Middle frontal gyrus (tissue), 1 donor: ENCODE measurements at regions not wholly inside any gene's neighbourhood (a gene's known extent, or its start where the extent isn't known, plus 50 kb on each side); places are given as distances from the start of the nearest gene placed in this dataset.

ENCODE experiments used
- DNase-seq: peaks from one replicate; pipeline ENCODE4 v3.0.0-alpha.2; 2015; ENCODE audit warnings: low spot score; ENCODE audit errors: extremely low spot score

DNA sequence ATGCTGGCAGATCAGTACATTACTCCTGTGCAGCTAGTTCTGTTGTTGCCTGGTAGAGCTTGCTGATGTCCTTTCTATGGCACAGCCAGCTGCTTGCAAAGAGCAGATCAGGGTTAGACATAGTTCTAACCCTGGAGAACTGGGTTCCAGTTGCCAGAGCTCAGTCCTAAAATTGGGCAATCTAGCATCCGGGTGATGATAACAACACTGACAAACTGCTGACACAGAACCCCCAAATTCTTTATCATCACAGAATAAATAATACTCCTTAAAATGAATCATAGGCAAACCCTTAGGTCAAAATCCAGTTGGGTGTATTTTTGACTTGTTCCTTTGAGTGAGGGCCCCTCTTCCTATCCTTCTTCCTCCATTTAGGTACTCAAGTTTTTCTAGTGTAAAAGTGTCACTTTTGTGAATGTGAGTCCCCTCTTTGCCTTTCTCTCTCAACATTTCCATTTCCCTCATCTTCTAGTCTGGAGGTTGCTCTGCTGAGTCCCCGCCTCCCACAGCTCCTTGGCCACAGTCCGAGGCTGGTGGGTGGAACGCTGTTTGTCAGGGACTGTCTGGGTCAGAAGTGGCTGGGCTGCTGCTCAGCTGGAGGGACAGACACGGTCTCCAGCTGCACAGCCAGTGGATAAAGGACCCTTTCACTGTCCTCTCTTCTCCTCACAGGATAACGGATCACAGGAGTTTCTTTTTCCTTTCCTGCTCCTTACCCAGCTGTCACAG lies 93.6 kb upstream of the RASGEF1B start:
- DNase-seq, result peak; percentile 33

DNA sequence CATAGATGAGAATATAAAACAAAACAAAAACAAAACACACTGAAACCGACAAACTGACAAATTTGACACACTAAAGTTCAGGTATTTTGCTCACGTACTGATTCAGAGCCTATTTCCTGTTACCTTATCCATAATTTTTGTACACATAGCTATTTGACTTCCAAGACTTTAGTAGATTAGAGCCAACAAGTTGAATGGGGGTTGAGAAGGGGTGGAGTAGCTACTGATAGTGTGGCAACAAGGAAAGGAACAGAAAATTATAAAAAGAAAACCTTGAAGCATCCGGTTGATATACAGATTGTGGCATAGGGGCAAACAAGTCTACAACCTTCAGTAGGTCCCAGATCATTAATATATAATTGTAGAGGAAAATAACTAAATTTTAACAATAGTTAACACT lies 92.3 kb upstream of the RASGEF1B start:
- DNase-seq, result no peak

DNA sequence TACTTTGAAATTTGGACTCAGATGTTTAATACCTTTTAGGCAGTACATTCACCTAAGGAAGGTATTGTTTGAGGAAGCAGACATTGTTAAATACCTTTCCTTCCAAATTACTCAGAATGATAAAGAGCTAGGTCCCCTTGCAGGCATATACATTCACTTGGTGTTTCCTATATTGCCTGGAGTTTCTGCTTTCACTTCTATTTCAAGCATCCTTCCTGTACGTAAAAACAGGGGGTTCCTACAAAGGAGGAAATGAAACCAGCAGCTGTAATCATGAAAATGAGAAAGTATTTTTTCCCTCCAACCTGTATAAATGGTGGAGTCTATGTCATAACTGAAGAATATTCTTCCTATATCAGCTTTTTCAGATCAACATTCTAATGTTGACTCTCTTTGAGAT lies 90.4 kb upstream of the RASGEF1B start:
- no peak for DNase-seq

GRCh38 chr4:81557306-81557705 lies 85.6 kb upstream of the RASGEF1B start:
- no peak for DNase-seq

DNA sequence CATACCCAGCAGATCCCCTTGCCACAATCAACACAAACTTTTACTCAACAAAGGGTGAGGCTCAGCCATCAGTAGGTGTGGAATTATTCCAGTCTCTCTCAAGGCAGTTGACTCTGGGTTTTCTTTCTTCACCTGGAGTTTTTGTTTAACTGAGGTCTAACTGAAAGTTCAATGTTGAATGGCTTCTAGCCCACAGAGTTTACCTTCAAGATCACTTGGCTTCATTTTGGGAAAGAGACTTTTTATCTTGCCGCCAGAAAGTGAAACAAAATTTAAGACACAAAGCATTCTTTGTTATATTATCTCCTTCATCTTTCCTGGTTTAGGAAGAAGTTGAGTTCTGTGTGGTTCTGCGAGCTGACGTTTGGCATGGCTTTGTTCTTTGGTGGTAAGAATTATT lies 83.8 kb upstream of the RASGEF1B start:
- no peak for DNase-seq

DNA sequence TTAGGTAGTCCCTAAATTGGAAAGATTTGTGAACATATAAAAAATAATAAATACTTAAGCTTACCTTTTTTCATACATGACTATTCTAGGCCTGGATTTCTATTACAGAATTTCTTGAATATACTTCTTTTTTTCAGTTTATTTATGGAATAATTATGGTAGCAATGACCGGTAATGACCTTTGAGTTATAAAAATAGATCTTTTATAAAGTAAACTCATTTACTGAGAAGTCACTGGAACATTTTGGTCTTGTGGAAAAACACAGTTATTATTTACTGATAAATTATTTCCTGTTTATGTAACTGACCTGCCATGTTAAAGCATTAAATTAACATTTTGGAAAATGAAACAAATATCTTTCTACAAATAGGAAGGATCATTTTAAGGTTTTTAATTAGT lies 80.4 kb upstream of the RASGEF1B start:
- DNase-seq, result no peak

- no peak for DNase-seq
Observed at GRCh38 chr4:81550388-81550859, 78.7 kb upstream of the RASGEF1B start.

DNA sequence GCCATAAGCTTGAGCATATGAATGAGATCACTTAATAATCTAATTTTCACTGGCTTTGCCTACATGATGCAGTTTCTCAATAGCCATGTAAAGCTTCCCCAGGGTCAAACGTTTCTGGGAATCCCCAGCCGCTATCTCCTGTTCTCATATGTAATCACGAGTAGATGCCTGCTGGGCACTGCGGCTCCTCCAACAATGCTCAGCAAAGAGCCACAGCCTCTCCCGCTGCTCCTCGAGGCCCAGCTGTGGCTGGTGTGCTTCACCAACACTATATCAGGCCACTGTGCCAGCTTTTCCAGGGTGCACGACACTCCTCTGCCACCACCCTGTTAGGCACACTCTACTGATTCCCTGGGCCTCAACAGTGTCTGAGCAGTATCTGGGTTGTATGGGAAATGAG lies 78.3 kb upstream of the RASGEF1B start:
- no peak for DNase-seq

- DNase-seq, result no peak
Observed at GRCh38 chr4:81546777-81547176, 75.1 kb upstream of the RASGEF1B start.

DNA sequence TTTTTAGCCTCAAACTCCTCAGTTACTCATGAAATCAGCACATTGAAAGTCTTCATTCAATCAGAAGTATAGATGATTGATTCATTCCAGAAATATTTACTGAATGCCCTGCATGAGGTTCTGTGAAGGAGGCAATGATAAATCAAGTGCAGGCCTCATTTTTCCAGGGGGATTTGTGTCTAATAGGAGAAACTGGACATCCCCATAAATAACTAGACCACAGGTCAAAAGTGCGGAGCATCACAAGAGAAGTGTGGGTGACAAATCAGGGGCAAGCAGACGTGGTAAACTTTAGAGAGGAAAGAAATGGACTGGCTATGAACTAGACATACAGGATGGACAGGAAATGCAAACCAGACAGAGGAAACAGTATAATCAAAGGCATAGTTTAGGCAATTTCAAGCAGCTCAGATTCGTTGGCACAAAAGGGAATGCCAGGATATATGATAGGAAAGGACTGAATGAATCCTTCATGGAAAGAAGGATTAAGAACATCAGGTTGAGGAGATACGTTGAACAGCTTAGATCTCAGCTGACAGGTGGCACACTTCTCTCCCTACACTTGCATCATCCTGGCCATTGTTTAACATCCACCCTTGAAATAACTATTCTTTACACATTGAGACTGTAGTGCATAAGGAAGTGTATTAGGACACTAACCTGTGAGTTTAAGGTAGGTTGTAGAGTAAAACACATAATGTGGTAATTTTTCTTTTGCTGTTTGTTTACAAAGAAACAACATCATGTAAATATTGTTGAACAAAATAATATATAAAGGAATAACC lies 69.6 kb upstream of the RASGEF1B start:
- no peak for DNase-seq

DNA sequence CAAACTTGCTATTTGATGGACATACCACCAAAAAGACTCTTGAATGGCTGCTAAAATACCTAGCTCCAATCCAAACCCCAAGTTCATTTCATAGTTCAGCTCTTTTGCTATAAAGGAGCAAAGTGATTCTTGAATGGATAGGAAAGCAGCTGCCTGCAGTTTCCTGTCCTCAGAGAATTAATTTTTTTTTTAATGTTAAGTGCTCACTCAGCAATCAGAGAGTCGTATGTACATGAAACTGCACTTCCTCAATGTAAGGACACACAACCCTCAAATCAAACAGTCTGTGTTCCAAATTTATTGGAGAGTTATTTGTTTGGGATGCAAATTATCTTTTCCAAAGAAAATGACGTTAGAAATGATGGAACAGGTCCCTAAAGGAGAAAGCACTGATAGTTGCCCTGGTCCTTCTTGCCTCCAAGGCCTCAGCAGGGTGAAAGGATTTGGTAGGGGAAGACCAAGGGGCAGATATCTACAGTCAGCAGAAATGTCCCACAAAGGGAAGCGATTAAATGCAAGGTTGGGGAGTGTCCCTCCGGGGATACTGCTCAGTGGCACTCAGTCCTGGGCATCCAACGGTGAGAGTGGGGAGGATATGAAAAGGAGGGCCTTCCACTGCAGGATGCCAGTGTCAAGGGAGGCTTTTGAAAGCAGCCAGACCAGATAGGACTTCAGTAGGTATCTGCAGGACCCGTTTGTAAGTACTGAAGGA lies 67.2 kb upstream of the RASGEF1B start:
- DNase-seq, result no peak

GRCh38 chr4:81531410-81531809 lies 59.7 kb upstream of the RASGEF1B start:
- DNase-seq, result no peak

- no peak for DNase-seq
Observed at GRCh38 chr4:81528979-81529378, 57.3 kb upstream of the RASGEF1B start.

GRCh38 chr4:81528200-81528599 lies 56.5 kb upstream of the RASGEF1B start:
- DNase-seq, result no peak

- no peak for DNase-seq
Observed at GRCh38 chr4:81527709-81528108, 56.0 kb upstream of the RASGEF1B start.

- no peak for DNase-seq
Observed at GRCh38 chr4:81527115-81527514, 55.4 kb upstream of the RASGEF1B start.

- DNase-seq, result no peak
Observed at GRCh38 chr4:81526706-81527105, 55.0 kb upstream of the RASGEF1B start.

GRCh38 chr4:81523672-81524327 lies 52.1 kb upstream of the RASGEF1B start:
- DNase-seq, result no peak

DNA sequence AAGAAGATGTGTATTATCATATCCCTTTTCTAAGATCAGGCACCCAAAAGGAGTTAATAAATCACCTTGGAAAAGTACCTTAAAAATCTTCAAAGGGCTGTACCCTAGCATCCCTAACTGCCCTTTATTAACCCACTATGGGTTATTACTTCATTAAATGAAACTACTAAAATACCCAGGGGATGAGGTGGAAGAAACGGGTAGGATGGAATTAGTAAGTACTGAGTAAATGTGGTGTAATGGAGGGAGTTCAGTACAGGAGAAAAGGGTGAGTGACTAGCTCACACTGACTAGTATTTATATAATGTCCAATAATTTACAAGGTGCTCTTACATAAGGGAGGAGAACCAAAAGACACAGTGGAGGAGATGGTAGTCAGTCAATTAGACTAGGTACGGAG lies 51.0 kb upstream of the RASGEF1B start:
- DNase-seq, result no peak

DNA sequence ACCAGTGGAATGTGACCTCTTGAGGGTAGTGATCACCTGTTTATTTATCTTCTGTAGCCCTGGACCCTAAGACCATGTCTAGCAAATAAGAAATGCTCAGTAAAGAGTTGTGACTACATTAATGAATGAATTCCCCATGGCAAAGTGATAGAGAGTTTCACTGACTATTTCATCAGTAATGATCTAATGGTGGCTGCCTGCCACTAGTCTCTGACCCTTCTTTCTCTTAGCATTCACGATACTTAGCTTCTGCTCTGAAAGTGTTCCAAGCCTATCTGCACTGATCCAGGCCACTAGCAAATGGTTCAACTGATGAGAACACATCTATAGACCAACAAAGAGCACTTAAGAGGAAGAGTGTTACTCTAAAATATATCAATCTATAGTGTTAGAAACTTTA lies 50.0 kb upstream of the RASGEF1B start:
- no peak for DNase-seq
